ENCODE measurements at regions not wholly inside any gene's neighbourhood (a gene's known extent, or its start where the extent isn't known, plus 50 kb on each side); places are given as distances from the start of the nearest gene placed in this dataset.

DNA sequence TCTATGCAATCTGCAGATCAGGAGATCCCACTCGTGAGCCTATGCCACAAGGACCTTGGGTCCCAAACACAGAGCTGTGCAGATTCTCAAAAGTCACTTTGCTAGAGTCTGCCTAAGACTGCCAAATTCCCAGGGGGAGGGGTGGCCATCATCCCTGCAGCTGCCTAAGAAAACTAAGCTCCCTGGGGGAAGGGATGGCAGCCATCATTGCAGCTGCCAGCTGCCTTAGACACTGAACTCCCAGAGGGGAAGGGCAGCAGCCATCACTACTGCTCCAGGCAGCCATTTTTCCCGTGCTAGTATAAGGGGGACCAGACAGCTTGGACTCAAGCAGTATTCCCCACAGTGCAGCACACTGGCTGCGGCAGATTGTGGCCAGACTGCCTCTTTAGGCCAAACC is 156.9 kb downstream of the NKX6-1 start:
- TF ChIP-seq RAD21 (IDR thresholded peaks at IDR 0.05) (no peak), TAF1 (conservative IDR thresholded peaks at IDR 0.05) (no peak), ZBTB33 (IDR thresholded peaks at IDR 0.05) (no peak), ATF3 (IDR thresholded peaks at IDR 0.05) (no peak), GABPA (IDR thresholded peaks at IDR 0.05 in 1 of 2, conservative IDR thresholded peaks at IDR 0.05 in 1 of 2) (no peak), NR2F2 (IDR thresholded peaks at IDR 0.05) (no peak), JUND (IDR thresholded peaks at IDR 0.05) (no peak), YY1 (IDR thresholded peaks at IDR 0.05) (no peak), FOXA2 (IDR thresholded peaks at IDR 0.05) (no peak), SP1 (IDR thresholded peaks at IDR 0.05) (no peak)
- TF ChIP-seq, protein P1, sequence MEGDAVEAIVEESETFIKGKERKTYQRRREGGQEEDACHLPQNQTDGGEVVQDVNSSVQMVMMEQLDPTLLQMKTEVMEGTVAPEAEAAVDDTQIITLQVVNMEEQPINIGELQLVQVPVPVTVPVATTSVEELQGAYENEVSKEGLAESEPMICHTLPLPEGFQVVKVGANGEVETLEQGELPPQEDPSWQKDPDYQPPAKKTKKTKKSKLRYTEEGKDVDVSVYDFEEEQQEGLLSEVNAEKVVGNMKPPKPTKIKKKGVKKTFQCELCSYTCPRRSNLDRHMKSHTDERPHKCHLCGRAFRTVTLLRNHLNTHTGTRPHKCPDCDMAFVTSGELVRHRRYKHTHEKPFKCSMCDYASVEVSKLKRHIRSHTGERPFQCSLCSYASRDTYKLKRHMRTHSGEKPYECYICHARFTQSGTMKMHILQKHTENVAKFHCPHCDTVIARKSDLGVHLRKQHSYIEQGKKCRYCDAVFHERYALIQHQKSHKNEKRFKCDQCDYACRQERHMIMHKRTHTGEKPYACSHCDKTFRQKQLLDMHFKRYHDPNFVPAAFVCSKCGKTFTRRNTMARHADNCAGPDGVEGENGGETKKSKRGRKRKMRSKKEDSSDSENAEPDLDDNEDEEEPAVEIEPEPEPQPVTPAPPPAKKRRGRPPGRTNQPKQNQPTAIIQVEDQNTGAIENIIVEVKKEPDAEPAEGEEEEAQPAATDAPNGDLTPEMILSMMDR (IDR thresholded peaks at IDR 0.05; ENCODE audit: low read depth, low read length, missing input control), result no peak
- TF ChIP-seq, protein P2, sequence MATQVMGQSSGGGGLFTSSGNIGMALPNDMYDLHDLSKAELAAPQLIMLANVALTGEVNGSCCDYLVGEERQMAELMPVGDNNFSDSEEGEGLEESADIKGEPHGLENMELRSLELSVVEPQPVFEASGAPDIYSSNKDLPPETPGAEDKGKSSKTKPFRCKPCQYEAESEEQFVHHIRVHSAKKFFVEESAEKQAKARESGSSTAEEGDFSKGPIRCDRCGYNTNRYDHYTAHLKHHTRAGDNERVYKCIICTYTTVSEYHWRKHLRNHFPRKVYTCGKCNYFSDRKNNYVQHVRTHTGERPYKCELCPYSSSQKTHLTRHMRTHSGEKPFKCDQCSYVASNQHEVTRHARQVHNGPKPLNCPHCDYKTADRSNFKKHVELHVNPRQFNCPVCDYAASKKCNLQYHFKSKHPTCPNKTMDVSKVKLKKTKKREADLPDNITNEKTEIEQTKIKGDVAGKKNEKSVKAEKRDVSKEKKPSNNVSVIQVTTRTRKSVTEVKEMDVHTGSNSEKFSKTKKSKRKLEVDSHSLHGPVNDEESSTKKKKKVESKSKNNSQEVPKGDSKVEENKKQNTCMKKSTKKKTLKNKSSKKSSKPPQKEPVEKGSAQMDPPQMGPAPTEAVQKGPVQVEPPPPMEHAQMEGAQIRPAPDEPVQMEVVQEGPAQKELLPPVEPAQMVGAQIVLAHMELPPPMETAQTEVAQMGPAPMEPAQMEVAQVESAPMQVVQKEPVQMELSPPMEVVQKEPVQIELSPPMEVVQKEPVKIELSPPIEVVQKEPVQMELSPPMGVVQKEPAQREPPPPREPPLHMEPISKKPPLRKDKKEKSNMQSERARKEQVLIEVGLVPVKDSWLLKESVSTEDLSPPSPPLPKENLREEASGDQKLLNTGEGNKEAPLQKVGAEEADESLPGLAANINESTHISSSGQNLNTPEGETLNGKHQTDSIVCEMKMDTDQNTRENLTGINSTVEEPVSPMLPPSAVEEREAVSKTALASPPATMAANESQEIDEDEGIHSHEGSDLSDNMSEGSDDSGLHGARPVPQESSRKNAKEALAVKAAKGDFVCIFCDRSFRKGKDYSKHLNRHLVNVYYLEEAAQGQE (IDR thresholded peaks at IDR 0.05), result no peak
